A549 (cell line): ENCODE measurements at regions not wholly inside any gene's neighbourhood (a gene's known extent, or its start where the extent isn't known, plus 50 kb on each side); places are given as distances from the start of the nearest gene placed in this dataset.

Experiments used
- ATAC-seq, 2 experiments: fragments of 200-7000 bp in 1 of 2; fragments of >200 bp in 1 of 2; cut with Nextera tagmentation in 1 of 2; cut with Tn5 transposase in 1 of 2; 3 replicates each; pipeline versions ENCODE4 v1.8.0 to v1.9.1; 2018 to 2020; ENCODE audit warnings: mild to moderate bottlenecking in 1 of 2, moderate library complexity in 1 of 2
- CTCF ChIA-PET: fragments of 300-600 bp; sonication (Branson Sonifier 250); formaldehyde crosslinking; extraction: SDS; loops from one replicate; lab custom pipeline; 2021; ENCODE audit warnings: antibody characterized with exemption, inconsistent platforms; lab: Yijun Ruan, JAX
- POLR2A ChIA-PET: fragments of 350-600 bp; formaldehyde crosslinking; extraction: SDS; loops from one replicate; lab custom pipeline; 2021; ENCODE audit warnings: antibody characterized with exemption, inconsistent platforms; lab: Yijun Ruan, JAX
- DNase-seq, 2 experiments: peaks; one replicate each; pipeline versions ENCODE4 v3.0.0 to v3.0.0-alpha.2; 2011 to 2016; ENCODE audit warnings: low read depth in 1 of 2, low spot score in 1 of 2
- FAIRE-seq: peaks from 2 replicates; lab custom pipeline; 2011; peaks lifted over from hg19 to GRCh38; lab: Jason Lieb, UNC
- H3K27ac ChIP-seq, 2 experiments: fragments of >200 bp; sonication (Bioruptor Twin); formaldehyde crosslinking; 3 replicates each; pipeline ENCODE4 v1.5.1; 2016 to 2017
- H3K4me1 ChIP-seq: fragments of >200 bp; sonication (Bioruptor Twin); formaldehyde crosslinking; 3 replicates; pipeline ENCODE4 v1.6.1; 2016
- H3K4me2 ChIP-seq: fragments of >200 bp; sonication (Bioruptor Twin); formaldehyde crosslinking; 3 replicates; pipeline ENCODE4 v1.6.1; 2016
- H3K4me3 ChIP-seq: fragments of >200 bp; sonication (Bioruptor Twin); formaldehyde crosslinking; 3 replicates; pipeline ENCODE4 v1.5.1; 2016
- H3K9me3 ChIP-seq: fragments of >200 bp; sonication (Bioruptor Twin); formaldehyde crosslinking; 3 replicates; pipeline ENCODE4 v1.6.1; 2016
- CEBPB ChIP-seq, 2 experiments: fragments of >200 bp in 1 of 2; sonication (Bioruptor Twin) in 1 of 2; formaldehyde crosslinking in 1 of 2; IDR thresholded peaks; 2 replicates each; pipeline ENCODE4 v1.6.1; 2012 to 2016
- E2F6 ChIP-seq: IDR thresholded peaks from 2 replicates; pipeline ENCODE4 v1.6.1; 2012; ENCODE audit warnings: low read depth, borderline replicate concordance
- EHF ChIP-seq: fragments of 250-450 bp; sonication (Bioruptor Pico); IDR thresholded peaks from 2 replicates; pipeline ENCODE4 v1.5.0; 2020; ENCODE audit warnings: mild to moderate bottlenecking
- EP300 ChIP-seq, 2 experiments: fragments of >200 bp; sonication (Bioruptor Twin); formaldehyde crosslinking; IDR thresholded peaks; 2 replicates in 1 of 2; 3 replicates in 1 of 2; pipeline ENCODE4 v1.6.1; 2016 to 2017
- FOSL2 ChIP-seq, 2 experiments: fragments of 450-650 bp in 1 of 2; fragments of >200 bp in 1 of 2; sonication (Bioruptor Twin) in 1 of 2; formaldehyde crosslinking; IDR thresholded peaks; 2 replicates each; pipeline versions ENCODE4 v1.5.0 to v1.6.1; 2016 to 2020; ENCODE audit warnings: mild to moderate bottlenecking in 1 of 2, moderate library complexity in 1 of 2
- HES2 ChIP-seq: fragments of >200 bp; sonication (Bioruptor Twin); formaldehyde crosslinking; IDR thresholded peaks from 2 replicates; pipeline ENCODE4 v1.6.1; 2016
- HEYL ChIP-seq: fragments of 250-450 bp; sonication (Bioruptor Pico); IDR thresholded peaks from 2 replicates; pipeline ENCODE4 v1.8.0; 2021; ENCODE audit warnings: mild to moderate bottlenecking, moderate library complexity
- HOXA7 ChIP-seq: fragments of 250-450 bp; sonication (Bioruptor Pico); IDR thresholded peaks from 2 replicates; pipeline ENCODE4 v1.5.0; 2020; ENCODE audit warnings: mild to moderate bottlenecking, moderate library complexity
- JUNB ChIP-seq: fragments of >200 bp; sonication (Bioruptor Twin); formaldehyde crosslinking; IDR thresholded peaks from 2 replicates; pipeline ENCODE4 v1.6.1; 2016
- KDM1A ChIP-seq: fragments of 200-600 bp; sonication (generic); IDR thresholded peaks from 2 replicates; pipeline ENCODE4 v1.6.1; 2016; ENCODE audit warnings: low read depth, mild to moderate bottlenecking
- KDM5A ChIP-seq: fragments of 200-600 bp; sonication (generic); IDR thresholded peaks from 2 replicates; pipeline ENCODE4 v1.6.1; 2016; ENCODE audit warnings: antibody characterized with exemption, mild to moderate bottlenecking
- MYC ChIP-seq: IDR thresholded peaks from 2 replicates; pipeline ENCODE4 v1.6.1; 2012; ENCODE audit warnings: mild to moderate bottlenecking, inconsistent platforms, low read length, improper control_type of control experiment, borderline replicate concordance
- NFE2L2 ChIP-seq: fragments of 150-350 bp; conservative IDR thresholded peaks from 2 replicates; pipeline ENCODE4 v1.6.1; 2014; ENCODE audit warnings: low read length
- NPAS2 ChIP-seq: fragments of 250-450 bp; sonication (Bioruptor Pico); IDR thresholded peaks from 2 replicates; pipeline ENCODE4 v1.8.0; 2022; ENCODE audit warnings: mild to moderate bottlenecking, moderate library complexity, borderline replicate concordance
- PBX3 ChIP-seq: IDR thresholded peaks from 2 replicates; pipeline ENCODE4 v1.6.1; 2012
- REST ChIP-seq: fragments of 200-600 bp; sonication (generic); IDR thresholded peaks from 2 replicates; pipeline ENCODE4 v1.6.1; 2016; ENCODE audit warnings: antibody characterized with exemption, mild to moderate bottlenecking, moderate library complexity
- RFX5 ChIP-seq: fragments of 450-650 bp; IDR thresholded peaks from 2 replicates; pipeline ENCODE4 v1.7.1; 2014; ENCODE audit warnings: antibody characterized with exemption, mild to moderate bottlenecking, moderate library complexity
- SREBF2 ChIP-seq: fragments of 450-650 bp; IDR thresholded peaks from 2 replicates; pipeline ENCODE4 v1.6.1; 2014; ENCODE audit warnings: mild to moderate bottlenecking, moderate library complexity
- TFCP2L1 ChIP-seq: fragments of 250-450 bp; sonication (Bioruptor Pico); IDR thresholded peaks from 2 replicates; pipeline ENCODE4 v1.5.0; 2021; ENCODE audit warnings: mild to moderate bottlenecking
- USF2 ChIP-seq: fragments of 450-650 bp; IDR thresholded peaks from 2 replicates; pipeline ENCODE4 v1.6.1; 2014; ENCODE audit warnings: antibody characterized with exemption
- ZNF302 ChIP-seq: fragments of 250-450 bp; sonication (Bioruptor Pico); IDR thresholded peaks from 2 replicates; pipeline ENCODE4 v1.9.0; 2021; ENCODE audit warnings: inconsistent platforms, mild to moderate bottlenecking, moderate library complexity
- WGBS: methylation state at CpG from one replicate; pipeline ENCODE4 v1.1.6; 2017; ENCODE audit errors: missing lambda C conversion rate; 5-methylcytosine and 5-hydroxymethylcytosine counted together

- FAIRE-seq (no peak), DNase-seq (no peak), ATAC-seq (no peak)
- no peak overlapping the region for H3K27ac ChIP-seq
- TF ChIP-seq RFX5: no peak
- TF ChIP-seq HEYL (CRISPR knock-in tag): no peak
- TF ChIP-seq HOXA7 (CRISPR knock-in tag): no peak
- TF ChIP-seq SREBF2: no peak
- TF ChIP-seq FOSL2 (IDR thresholded peaks at IDR 0.05): no peak
- no peak for TF ChIP-seq FOSL2 (CRISPR knock-in tag; IDR thresholded peaks at IDR 0.05)
- TF ChIP-seq KDM1A: no peak
- TF ChIP-seq CEBPB (IDR thresholded peaks at IDR 0.05): no peak
- no peak for TF ChIP-seq NPAS2 (CRISPR knock-in tag)
- H3K4me1 ChIP-seq: no peaks in the 10 kb centered on the region
- ChIA-PET POLR2A (no interaction called here), CTCF (interaction anchor here (1.1 kb wide), 1 partner anchor 13 kb away, joined by 3 read pairs; no protein-coding TSS in a partner anchor)
- H3K4me3 ChIP-seq: no peak overlapping the region
- no peaks in the 10 kb centered on the region for H3K9me3 ChIP-seq
- H3K4me2 ChIP-seq: no peak overlapping the region
Observed at GRCh38 chr7:112882991-112883390, 92.8 kb upstream of the TMEM168 start.

- H3K27ac ChIP-seq: no peak overlapping the region
- DNase-seq (no peak), FAIRE-seq (no peak), ATAC-seq (no peak)
- 46% methylated on average over 3 of the region's 3 CpGs for WGBS
- ChIA-PET POLR2A (no interaction called here), CTCF (interaction anchor here (1.1 to 1.2 kb wide), 2 partner anchors 13 to 29 kb away, joined by 3 read pairs; no protein-coding TSS in a partner anchor)
- no peak for TF ChIP-seq SREBF2
- TF ChIP-seq MYC: no peak
- TF ChIP-seq JUNB: no peak
- no peak for TF ChIP-seq KDM5A
- no peak for TF ChIP-seq USF2
- no peak for TF ChIP-seq NFE2L2
- TF ChIP-seq HES2: no peak
- TF ChIP-seq REST: no peak
- TF ChIP-seq E2F6: no peak
- no peak for TF ChIP-seq HOXA7 (CRISPR knock-in tag)
- TF ChIP-seq ZNF302 (CRISPR knock-in tag): no peak
- no peak for TF ChIP-seq TFCP2L1 (CRISPR knock-in tag)
- TF ChIP-seq NPAS2 (CRISPR knock-in tag): no peak
- no peak for TF ChIP-seq EHF (CRISPR knock-in tag)
- TF ChIP-seq EP300 (IDR thresholded peaks at IDR 0.05): no peak
- TF ChIP-seq PBX3: no peak
- no peak overlapping the region for H3K4me3 ChIP-seq
- no peak overlapping the region for H3K4me2 ChIP-seq
- no peaks in the 10 kb centered on the region for H3K9me3 ChIP-seq
- H3K4me1 ChIP-seq: no peaks in the 10 kb centered on the region
Observed at GRCh38 chr7:112882511-112882910, 92.3 kb upstream of the TMEM168 start.
